ENCODE measurements at regions not wholly inside any gene's neighbourhood (a gene's known extent, or its start where the extent isn't known, plus 50 kb on each side); places are given as distances from the start of the nearest gene placed in this dataset.

DNA sequence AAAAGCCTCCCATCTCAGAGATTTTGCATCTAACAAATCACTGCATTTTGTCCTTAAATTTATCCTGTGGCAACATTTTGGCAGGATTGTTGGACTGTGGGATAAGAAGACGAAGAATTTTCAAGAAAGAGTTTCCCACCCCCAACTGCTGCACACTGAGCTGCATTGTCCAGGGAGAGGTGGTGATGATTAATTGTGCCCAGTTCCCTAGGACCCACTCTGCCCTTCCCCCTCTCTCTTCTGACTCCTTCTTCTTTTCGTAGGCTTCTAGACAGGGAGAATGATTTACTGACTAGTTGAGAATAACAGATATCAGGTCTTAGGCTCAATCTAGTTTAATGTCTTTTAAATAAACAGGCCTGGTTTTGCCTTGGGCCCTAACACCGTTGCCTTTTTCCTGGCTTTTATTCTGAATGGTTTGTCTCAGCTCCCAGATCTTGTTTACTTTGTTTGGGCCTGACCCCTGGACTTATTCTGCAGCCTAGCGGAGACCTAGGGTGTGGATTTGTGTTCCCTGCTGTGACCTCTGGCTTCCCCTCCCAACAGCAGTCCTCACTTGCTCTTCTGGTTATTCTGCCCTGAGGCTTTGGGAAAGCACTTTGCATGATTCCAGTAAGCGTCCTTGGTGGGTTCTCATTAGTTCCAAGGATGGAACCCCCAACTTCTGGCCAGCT lies 233.3 kb downstream of the INSIG2 start:
- no peak for DNase-seq (ENCODE audit: low read depth)

DNA sequence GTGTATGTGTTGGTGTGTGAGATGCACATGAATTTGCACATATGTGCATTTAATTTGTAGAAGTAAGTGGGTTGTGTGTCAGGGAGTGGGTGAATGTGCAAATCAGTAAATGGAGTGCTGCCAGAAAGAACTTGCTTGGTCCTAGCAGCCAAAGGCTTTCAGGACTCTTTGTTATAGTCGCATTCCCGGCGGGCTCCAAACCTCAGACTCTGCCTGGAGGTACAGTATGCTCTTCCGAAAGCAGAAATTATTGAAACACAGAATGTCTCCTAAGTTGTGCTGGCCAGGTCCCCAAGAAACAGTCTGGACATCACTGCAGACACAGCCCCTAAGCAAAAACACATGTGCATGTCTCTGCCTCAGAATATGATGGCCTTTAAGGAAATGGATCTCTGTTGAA lies 232.4 kb downstream of the INSIG2 start:
- DNase-seq (ENCODE audit: low read depth) = no peak

DNA sequence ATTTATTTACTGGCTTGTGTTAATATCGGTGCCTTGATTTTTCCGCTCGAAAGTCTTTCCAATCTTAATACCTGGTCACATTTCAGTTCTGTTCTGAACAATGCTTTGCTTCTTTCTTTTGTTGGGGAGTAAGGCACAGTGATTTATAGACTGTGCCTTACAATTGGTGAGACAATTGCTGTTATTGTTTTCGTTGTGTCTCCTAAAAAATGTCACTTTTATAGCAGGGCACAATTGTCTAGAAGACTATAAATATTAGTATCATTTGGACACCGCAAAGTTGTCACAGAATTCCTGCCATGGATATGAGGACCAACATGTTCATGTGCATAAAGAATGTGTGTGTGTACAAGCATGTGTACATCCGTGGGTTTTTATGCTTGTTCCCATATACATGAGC lies 231.9 kb downstream of the INSIG2 start:
- no peak for DNase-seq (ENCODE audit: low read depth)

DNA sequence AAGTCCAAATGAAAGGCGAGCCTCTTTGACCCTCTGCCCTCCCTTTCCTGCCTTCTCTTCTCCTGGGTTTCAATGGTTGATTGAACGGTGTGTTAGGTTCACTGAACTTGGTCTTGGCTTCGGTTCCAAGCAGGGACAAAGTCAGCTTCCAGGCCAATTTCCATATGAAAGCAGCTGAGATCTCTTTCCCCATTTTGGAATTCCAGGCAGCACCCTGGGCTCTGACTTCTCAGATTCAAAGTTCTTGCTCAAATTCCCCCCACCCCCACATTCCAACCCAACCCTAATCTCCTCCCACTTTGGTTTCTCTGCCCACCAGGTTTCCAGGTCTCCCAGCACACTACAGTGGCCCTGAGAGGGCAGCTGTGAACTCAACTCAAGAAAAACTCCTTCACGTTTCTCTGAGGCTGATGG lies 231.0 kb downstream of the INSIG2 start:
- DNase-seq (ENCODE audit: low read depth) = no peak

DNA sequence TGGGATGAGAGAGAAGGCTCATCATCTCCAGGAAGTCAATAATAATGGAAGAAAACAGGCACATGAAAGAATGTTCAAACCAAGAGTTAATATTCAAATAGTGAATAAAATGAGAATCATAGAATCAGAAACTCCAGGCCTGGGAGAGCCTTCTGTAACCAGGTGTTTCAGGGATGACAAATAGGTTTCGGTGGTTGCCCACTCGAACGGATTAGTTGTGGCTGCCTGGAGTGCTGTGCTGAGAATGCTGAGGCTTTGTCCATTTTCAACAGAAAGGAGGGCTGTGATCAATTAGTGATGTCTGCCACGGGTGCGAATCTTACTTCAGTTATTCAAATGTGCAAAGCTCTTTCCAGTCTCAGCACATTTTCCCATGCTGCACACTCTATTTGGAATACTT lies 227.3 kb downstream of the INSIG2 start:
- DNase-seq (ENCODE audit: low read depth) = no peak

DNA sequence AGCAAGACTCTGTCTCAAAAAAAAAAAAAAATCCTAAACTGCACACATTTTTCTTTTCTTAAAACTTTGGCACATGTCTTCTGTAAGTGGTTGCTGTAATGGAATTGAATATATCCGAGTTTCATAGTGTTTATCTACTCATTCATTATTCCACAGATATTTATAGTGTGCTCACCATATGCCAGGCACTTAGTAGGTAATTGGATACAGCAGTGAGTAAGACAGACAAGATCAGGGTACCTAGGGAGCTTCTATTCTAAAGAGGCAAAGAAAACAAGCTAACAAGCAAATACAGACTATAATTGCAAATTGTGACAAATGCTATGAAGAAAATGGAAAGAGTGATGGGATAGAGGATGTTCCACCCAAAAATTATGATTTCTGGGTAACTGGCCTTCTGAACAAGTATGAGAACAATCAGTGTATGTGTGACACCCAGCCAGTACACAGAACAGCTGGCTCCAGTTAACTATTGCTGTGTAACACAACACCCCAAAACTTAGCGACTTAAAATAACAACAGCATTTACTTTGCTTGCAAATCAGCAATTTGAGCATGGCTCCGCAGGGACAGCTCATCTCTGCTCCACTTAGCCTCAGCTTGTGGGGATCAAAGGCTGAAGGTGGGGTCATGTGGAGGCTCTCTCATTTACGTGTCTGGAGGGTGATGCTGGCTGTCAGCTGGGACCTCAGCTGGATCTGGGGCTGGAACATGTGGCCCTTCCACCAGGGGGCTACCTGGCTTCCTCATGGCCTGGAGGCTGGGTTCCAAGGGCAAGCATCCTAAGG lies 224.9 kb downstream of the INSIG2 start:
- no peak for DNase-seq (ENCODE audit: low read depth)

DNA sequence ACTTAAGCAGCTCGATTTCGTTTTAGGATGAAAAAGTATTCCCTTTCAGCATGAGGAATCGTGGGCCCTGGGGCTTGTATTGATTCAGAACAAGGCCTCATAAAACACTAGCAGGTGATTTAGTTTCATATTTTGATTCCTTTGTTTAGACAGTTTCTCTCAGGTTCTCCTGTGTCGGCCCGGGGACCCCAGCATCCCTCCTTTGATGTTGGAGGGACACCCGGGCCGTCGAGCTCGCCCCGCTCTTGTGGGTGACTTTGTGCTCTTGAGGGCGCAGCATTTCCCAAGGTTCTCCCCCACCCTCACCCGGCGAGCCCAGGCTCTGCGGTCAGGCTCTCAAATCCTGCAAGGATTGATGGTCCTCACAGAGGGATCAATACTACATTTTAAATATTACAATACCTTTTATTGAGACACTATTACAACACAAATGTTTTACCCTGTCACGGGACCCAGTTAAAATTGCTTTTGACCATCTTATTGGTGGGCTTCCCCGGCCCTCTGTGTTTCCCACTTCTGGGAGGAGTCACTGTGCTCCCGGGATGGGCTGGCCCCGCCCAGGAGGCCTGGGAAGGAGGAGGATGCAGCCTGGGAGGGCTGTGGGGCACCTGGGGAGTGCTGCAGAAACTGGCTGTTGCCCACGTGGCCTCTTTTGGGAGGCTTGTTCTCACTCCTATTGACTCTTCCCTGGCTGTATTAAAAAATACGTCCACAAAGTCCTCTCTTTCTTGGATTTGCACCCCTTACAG lies 222.6 kb downstream of the INSIG2 start:
- no peak for DNase-seq (ENCODE audit: low read depth)

DNA sequence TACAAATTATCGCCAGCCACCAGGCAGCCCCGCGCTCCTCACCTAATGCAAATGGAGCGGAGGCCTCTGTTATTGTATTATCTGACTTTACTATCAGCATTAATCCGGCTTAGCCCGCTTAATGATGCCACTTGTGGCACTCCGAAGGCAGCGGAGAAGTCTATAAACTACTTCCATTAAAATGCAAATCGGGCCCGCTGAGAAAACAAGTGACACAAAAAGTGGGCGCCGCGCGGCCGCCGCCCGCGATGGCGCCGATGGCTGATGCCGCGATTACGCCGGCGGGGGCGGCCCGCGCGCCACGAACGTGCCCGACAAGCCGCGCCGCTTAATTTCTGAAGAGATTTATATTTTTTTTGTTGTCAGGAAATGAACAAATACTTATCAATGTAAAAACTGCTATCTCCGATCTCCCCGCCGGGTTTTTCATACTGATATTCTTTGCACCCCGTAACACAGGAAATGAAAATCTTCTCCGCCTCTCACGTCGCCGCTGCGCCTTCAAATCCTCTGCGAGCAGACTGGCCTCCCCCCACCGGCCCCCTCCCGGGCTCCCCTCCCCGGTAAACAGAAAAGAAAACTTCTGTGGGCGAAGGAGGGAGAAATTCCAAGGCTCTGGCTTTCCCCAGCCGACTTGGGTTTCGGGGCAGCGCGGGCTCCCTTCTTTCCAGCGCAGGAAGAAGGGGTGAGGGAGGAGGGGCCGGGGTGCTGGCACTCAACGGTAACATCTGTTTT lies 221.8 kb downstream of the INSIG2 start:
- DNase-seq (ENCODE audit: low read depth) = peak; percentile 36

DNA sequence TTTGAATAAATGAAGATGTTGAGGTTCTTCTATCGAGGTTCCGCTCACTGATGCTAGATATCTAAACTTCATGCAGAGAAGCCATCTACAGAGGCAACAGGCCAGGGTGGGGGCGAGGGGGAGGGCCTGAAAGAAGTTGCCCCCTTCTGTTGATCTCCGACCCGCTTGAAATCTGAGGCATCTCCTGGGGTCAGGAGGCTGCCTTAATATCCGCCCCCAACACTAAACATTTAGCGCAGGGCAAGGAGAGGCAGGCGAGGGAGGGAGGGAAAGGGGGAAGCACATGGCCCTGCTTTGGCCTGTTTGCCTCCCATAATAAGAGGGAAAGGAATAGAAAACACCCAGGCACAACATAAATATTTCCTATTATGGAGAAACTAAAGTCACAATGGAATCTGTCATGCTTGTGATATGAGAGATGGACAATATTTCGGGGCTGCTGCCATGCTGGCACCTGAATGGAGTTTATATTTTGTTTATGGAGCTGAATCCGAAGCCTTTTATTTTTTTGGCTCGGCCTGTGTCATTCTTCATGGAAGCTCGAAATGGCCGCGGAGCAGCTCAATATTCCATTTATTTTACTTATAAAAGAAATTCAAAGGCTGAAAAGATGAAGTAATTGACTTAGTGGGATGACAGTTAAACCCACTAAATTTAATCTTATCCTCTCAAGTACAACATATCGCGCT lies 221.1 kb downstream of the INSIG2 start:
- DNase-seq (ENCODE audit: low read depth) = no peak

DNA sequence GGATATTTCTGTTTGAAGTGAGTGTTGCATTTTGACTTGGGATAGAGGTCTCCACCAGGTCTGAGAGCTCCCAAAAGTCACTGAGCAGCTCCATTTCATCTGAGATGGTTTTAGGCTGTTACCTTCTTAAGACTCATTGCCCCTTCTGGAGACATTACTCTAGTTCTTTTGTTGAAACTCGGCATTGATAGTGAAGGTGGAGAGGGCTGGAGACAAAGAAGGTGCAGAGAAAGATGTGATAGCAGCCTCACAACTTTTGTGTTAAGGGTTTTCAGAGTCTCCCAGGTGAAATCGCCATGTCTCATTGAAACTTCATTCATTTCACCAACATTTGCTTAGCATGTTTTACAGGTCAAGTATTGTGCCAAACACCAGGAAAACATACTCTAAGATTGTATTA lies 219.6 kb downstream of the INSIG2 start:
- DNase-seq (ENCODE audit: low read depth) = no peak

DNA sequence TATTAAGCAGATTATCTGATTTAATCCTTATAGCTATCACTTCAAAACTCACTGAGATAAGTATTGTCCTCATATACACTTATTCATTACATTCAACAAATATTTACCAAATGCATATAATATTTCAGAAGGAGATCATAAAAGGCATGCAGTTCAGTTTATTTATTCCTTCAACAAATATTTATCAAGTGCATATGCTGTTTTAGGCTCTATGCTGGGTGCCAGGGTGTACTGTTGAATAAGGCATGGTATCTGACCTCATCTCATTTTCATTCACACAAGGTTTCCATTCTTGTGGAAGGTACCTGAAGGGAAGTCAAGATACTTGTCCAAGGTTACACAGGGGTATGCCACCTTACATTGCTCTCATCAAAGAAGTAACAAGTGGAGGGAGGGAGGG lies 213.0 kb downstream of the INSIG2 start:
- no peak for DNase-seq (ENCODE audit: low read depth)

DNA sequence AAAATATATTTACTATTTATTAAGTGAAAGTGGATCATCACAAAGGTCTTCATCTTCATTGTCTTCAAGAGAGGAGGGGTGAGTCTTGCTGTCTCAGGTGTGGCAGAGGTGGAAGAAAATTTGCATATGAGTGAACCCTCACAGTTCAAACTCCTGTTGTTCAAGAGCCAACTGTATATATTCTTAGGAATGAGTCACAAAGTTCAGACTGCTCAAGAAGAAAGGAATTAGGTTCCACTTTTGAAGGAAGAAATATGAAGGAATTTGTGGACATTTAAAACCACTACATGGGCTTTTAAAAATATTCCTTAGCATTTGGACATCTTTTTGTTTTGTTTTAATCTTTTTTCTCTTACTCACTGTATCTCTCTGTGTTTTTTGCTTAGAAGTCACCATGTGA lies 212.6 kb downstream of the INSIG2 start:
- no peak for DNase-seq (ENCODE audit: low read depth)

DNA sequence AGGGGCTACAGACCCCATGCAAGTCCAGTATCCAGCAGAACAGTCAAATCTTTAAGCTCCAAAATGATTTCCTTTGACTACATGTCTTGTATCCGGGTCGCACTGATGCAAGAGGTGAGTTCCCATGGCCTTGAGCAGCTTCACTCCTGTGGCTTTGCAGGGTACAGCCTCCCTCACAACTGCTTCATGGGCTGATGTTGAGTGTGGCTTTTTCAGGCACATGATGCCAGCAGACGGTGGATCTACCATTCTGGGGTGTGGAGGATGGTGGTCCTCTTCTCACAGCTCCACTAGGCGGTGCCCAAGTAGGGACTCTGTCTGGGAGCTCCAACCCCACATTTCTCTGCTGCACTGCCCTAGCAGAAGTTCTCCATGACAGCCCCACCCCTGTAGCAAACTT lies 208.4 kb downstream of the INSIG2 start:
- no peak for DNase-seq (ENCODE audit: low read depth)

DNA sequence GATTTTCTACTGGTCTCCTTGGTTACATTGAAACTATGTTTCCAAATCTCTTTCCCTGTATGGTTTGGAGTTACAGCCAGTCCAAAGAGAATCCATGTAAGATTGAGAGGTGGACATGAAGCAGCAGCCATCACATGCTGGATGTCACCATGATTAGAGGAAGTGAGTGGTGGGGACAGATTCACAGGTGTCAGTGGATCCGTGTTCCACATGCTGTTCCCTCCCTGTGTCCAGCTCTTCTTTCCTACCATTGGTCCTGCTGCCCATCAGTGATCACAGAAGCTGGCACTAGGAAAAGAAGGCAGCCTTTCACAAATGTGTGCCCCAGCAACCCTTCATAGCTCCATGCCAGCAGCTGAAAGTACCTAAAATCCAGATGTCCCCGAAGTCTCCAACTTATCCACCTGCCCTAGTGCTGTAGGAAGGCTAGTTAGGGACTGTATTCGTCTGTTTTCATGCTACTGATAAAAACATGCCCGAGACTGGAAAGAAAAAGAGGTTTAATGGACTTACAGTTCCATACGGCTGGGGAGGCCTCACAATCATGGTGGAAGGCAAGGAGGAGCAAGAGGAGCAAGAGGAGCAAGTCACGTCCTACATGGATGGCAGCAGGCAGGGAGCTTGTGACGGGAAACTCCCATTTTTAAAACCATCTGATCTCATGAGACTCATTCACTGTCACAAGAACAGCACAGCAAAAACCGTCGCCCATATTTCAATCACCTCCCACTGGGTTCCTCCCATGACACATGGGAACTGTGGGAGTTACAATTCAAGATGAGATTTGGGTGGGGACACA lies 207.5 kb downstream of the INSIG2 start:
- DNase-seq (ENCODE audit: low read depth) = no peak

DNA sequence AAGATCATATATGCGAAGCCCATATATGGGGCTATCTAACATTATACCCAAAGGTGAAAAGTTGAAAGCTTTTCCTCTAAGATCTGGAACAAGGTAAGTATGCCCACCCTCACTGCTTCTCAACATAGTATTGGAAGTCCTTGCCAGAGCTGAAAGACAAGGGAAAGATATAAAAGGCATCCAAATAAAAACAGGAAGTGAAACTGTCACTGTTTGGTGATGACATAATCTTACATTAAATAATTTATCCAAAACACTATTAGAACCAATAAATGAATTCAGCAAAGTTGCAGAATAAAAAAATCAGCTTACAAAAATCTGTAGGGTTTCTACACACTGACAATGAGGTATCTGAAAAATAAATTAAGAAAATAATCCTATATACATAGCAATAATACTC lies 205.8 kb downstream of the INSIG2 start:
- DNase-seq (ENCODE audit: low read depth) = no peak

DNA sequence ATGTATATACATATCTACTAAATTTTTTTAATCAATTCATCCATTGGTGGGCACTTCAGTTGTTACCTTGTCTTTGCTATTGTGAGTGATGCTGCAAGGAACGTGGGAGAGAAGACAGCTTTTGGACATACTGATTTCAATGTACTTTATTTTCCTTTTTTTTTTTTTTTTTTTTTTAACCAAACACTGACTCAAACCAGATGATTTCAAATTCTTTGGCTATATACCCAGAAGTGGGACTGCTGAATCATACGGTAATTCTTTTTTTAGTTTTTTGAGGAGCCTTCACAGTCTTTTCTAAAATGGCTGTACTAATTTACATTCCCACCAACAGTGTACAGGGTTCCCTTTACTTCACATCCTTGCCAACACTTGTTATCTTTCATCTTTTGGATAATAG lies 204.7 kb downstream of the INSIG2 start:
- no peak for DNase-seq (ENCODE audit: low read depth)

DNA sequence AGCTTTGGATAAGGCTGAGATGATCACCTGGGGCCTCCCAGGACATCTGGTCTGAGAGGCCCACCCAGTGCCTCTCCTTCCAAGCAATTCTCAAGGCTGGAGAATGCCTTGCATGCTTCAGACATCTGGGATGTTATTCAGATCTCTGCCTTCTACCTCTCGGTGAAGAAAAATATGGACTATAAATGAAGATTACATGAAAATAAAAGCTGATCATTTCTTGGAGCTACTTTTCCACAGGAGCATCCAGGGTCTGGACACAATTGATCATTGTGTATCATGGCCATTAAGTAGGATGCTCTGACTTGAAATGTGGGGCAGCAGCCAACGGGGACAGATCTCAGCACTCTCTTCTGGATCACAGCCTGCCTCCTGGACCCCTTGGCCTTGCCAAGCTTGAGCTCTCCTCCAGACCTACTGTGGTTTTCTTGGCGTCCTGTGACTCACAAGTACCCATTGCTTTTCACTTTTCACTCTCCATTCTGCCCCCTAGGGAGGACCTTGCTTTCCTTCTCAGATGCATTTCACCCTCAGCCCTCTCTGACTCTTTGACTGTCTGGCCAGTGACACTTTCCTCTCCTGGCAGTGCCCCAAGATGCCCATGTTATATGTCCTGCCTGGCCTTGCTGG lies 203.1 kb downstream of the INSIG2 start:
- no peak for DNase-seq (ENCODE audit: low read depth)

DNA sequence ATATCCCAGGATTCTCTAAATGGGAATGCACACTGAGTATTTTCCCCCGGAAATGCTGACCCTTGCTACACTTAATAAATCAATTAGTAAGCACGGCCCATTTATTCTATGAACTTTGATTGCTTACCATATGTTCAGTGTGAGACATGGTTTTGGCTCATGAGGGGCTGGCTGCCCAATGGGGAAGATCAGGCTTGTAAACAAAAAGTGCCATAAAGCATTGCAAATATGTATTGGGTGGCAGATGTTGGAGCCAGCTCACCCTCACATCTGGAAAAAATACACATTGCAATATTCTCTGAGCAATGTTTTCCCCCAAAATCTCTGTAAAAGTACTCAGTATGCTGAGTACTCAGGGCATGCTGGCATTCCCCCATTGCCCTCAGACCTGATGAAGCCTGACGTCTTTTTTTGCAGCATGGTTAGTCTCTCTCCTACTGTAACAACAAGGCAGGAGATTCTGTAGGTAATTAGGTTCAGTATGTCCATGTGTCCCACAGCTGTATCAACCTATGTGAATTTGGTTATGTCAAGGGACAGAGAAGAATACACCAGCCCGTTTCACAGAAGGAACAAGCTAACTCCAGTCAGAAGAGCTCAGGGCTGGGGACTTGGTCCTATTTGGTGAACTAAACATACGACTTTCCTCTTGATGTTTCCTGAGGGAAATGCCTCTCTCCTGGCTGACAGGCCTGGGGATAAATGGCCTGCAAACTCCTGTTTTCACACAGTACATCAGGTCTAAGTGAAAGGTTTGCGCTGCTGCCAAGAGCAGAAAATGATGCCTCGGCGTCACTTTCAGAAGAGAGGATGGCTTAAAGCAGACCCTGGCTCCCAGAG lies 202.4 kb downstream of the INSIG2 start:
- DNase-seq (ENCODE audit: low read depth) = no peak

DNA sequence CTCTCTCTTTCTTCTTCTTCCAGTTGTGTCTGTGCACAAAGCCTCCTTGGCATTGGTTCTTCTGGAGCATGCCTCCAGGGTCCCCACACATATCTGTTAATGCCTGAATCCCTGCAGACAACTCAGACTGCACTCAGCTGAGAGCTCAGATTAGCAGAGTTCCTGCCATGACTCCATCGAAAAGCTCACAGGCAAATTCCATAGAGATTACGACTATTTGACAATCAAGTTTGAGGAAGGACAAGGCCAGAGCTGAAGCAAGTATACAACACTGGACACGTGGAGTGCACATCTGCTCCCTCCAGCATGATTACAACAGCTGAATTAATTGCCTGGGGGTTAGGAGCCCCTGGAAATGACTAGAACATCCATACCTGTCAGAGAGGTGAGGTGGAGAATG lies 190.7 kb downstream of the INSIG2 start:
- DNase-seq (ENCODE audit: low read depth) = no peak

DNA sequence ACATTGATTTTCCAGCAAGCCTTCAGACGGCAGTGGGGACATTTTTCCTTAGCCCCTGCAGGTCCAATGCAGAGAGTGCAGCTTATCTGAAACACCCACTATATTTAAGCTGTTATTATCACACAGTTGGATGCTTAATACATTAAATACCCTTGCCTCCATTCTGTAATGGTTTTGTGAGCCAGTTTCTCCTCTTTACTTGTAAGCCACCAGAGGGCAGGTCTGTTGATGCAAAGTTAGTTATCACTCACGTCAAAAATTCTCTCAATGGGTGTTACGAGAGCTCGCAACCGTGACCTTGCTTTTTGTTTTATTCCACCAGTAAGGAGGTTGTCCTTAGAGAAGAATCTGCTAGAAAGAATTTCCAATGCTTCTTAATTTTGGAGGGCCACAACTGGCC lies 189.8 kb downstream of the INSIG2 start:
- no peak for DNase-seq (ENCODE audit: low read depth)

Measured in stimulated activated CD8-positive, alpha-beta memory T cell treated with anti-CD3 and anti-CD28 coated beads, Interleukin-4, amount 100 ng/mL, for 24 hours (primary cell).